ENCODE measurements at regions not wholly inside any gene's neighbourhood (a gene's known extent, or its start where the extent isn't known, plus 50 kb on each side); places are given as distances from the start of the nearest gene placed in this dataset.

- Histone ChIP-seq H3K4me3 (ENCODE audit: low read depth, low read length) (no peak overlapping the region), H3K36me3 (ENCODE audit: control insufficient read depth, insufficient read depth, low read length) (no peaks in the 10 kb centered on the region), H3K27me3 (ENCODE audit: control insufficient read depth, insufficient read depth, low read length) (no peaks in the 10 kb centered on the region)
- no peak for DNase-seq (ENCODE audit: low read depth)
- ChIA-PET POLR2A (no interaction called here), CTCF (no interaction called here)
- no peak for TF ChIP-seq CTCF (IDR thresholded peaks at IDR 0.05; ENCODE audit: insufficient read depth, low read depth, low read length)
Measured at GRCh38 chr16:5838071-5838470, 740.5 kb upstream of the EEF2KMT start.

GRCh38 chr16:5837007-5837670 lies 739.5 kb upstream of the EEF2KMT start:
- no peak for TF ChIP-seq CTCF (IDR thresholded peaks at IDR 0.05; ENCODE audit: insufficient read depth, low read depth, low read length)
- no peak for DNase-seq (ENCODE audit: low read depth)
- CTCF ChIA-PET: no interaction called here

GRCh38 chr16:5835876-5836275 lies 738.3 kb upstream of the EEF2KMT start:
- POLR2A ChIA-PET: no interaction called here

More at GRCh38 chr16:5837007-5837670, 739.5 kb upstream of the EEF2KMT start:
- H3K36me3 ChIP-seq (ENCODE audit: control insufficient read depth, insufficient read depth, low read length): no peaks in the 10 kb centered on the region
- POLR2A ChIA-PET: no interaction called here
- no peaks in the 10 kb centered on the region for H3K27me3 ChIP-seq (ENCODE audit: control insufficient read depth, insufficient read depth, low read length)
- no peak overlapping the region for H3K4me3 ChIP-seq (ENCODE audit: low read depth, low read length)

GRCh38 chr16:5826332-5826731 lies 728.7 kb upstream of the EEF2KMT start:
- H3K36me3 ChIP-seq (ENCODE audit: control insufficient read depth, insufficient read depth, low read length): no peaks in the 10 kb centered on the region
- no peak overlapping the region for H3K4me3 ChIP-seq (ENCODE audit: low read depth, low read length)
- no peak for TF ChIP-seq CTCF (IDR thresholded peaks at IDR 0.05; ENCODE audit: insufficient read depth, low read depth, low read length)
- ChIA-PET CTCF (no interaction called here), POLR2A (no interaction called here)
- no peaks in the 10 kb centered on the region for H3K27me3 ChIP-seq (ENCODE audit: control insufficient read depth, insufficient read depth, low read length)
- no peak for DNase-seq (ENCODE audit: low read depth)

More at GRCh38 chr16:5835876-5836275, 738.3 kb upstream of the EEF2KMT start:
- CTCF ChIA-PET: no interaction called here
- Histone ChIP-seq H3K36me3 (ENCODE audit: control insufficient read depth, insufficient read depth, low read length) (no peaks in the 10 kb centered on the region), H3K27me3 (ENCODE audit: control insufficient read depth, insufficient read depth, low read length) (no peaks in the 10 kb centered on the region), H3K4me3 (ENCODE audit: low read depth, low read length) (no peak overlapping the region)
- DNase-seq (ENCODE audit: low read depth): no peak
- TF ChIP-seq CTCF (IDR thresholded peaks at IDR 0.05; ENCODE audit: insufficient read depth, low read depth, low read length): no peak

- POLR2A ChIA-PET: no interaction called here
- TF ChIP-seq CTCF (IDR thresholded peaks at IDR 0.05; ENCODE audit: insufficient read depth, low read depth, low read length): no peak
- CTCF ChIA-PET: no interaction called here
- H3K4me3 ChIP-seq (ENCODE audit: low read depth, low read length): no peak overlapping the region
- DNase-seq (ENCODE audit: low read depth): no peak
- H3K36me3 ChIP-seq (ENCODE audit: control insufficient read depth, insufficient read depth, low read length): no peaks in the 10 kb centered on the region
- H3K27me3 ChIP-seq (ENCODE audit: control insufficient read depth, insufficient read depth, low read length): no peaks in the 10 kb centered on the region
Measured at GRCh38 chr16:5820472-5820871, 722.9 kb upstream of the EEF2KMT start.
